Thoracic aorta (tissue), 2 donors: ENCODE measurements at regions not wholly inside any gene's neighbourhood (a gene's known extent, or its start where the extent isn't known, plus 50 kb on each side); places are given as distances from the start of the nearest gene placed in this dataset.

Source experiments
- ATAC-seq: fragments of 150-250 bp; one replicate; pipeline ENCODE4 v1.8.0; 2017; ENCODE audit warnings: low read depth; ENCODE audit not compliant: insufficient number of reproducible peaks, low FRiP score
- DNase-seq: peaks from one replicate; pipeline ENCODE4 v3.0.0-alpha.2; 2020; ENCODE audit warnings: low spot score
- H3K27ac ChIP-seq, 2 donors: fragments of 200-600 bp; sonication (generic); 1 replicate in 1 of 2; 2 replicates in 1 of 2; pipeline ENCODE4 v1.5.1; 2016; ENCODE audit warnings: mild to moderate bottlenecking in 2 of 2, moderate library complexity in 2 of 2
- H3K27me3 ChIP-seq: fragments of 200-600 bp; sonication (generic); replicated peaks from 2 replicates; pipeline ENCODE4 v1.6.0; 2016; ENCODE audit warnings: mild to moderate bottlenecking; ENCODE audit not compliant: insufficient read depth
- H3K36me3 ChIP-seq: fragments of 200-600 bp; sonication (generic); one replicate; pipeline ENCODE4 v1.5.1; 2016
- H3K4me1 ChIP-seq, 2 donors: fragments of 200-600 bp; sonication (generic); 1 replicate in 1 of 2; 2 replicates in 1 of 2; pipeline versions ENCODE4 v1.5.1 to v1.6.0; 2016; ENCODE audit warnings: low read depth in 2 of 2, mild to moderate bottlenecking in 1 of 2; ENCODE audit not compliant: control insufficient read depth in 1 of 2
- H3K4me3 ChIP-seq: fragments of 200-600 bp; sonication (generic); 2 replicates; pipeline ENCODE4 v1.5.1; 2016; ENCODE audit warnings: mild to moderate bottlenecking
- H3K9me3 ChIP-seq: fragments of 200-600 bp; sonication (generic); 2 replicates; pipeline ENCODE4 v1.5.1; 2016
- CTCF ChIP-seq: fragments of 200-600 bp; sonication (generic); IDR thresholded peaks from one replicate; pipeline ENCODE4 v1.5.1; 2019; ENCODE audit warnings: antibody characterized with exemption

DNA sequence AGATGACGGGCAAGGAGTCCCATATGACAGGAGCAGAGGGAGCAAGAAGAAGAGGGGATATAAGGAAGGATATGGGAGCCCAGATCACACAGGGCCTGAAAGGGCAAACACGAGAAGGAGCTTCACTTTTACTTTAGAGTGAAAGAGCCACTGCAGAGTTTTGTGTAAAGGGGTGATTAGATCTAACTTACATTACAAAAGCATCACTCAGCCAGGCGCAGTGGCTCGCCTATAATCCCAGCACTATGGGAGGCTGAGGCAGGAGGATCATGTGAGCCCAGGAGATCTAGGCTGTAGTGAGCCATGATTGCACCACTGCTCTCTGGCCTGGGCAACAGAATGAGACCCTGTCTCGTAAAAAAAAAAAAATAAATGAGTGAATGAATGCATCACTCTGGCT is 91.1 kb downstream of the MPP7 start:
- H3K27ac ChIP-seq = no peak overlapping the region
- DNase-seq = no peak
- H3K4me3 ChIP-seq = no peak overlapping the region
- no peak for TF ChIP-seq CTCF
- no peaks in the 10 kb centered on the region for H3K4me1 ChIP-seq
- H3K36me3 ChIP-seq = no peaks in the 10 kb centered on the region
- no peaks in the 10 kb centered on the region for H3K9me3 ChIP-seq
- no peaks in the 10 kb centered on the region for H3K27me3 ChIP-seq
- ATAC-seq = no peak

GRCh38 chr10:28207799-28208198 is 95.1 kb downstream of the MPP7 start:
- Histone ChIP-seq H3K27ac (no peak overlapping the region), H3K36me3 (no peaks in the 10 kb centered on the region), H3K9me3 (no peaks in the 10 kb centered on the region), H3K4me3 (no peak overlapping the region), H3K27me3 (no peaks in the 10 kb centered on the region), H3K4me1 (peaks cover 0 to 7% of the 10 kb centered on the region in 2 donors)
- DNase-seq = no peak
- no peak for ATAC-seq
- no peak for TF ChIP-seq CTCF

DNA sequence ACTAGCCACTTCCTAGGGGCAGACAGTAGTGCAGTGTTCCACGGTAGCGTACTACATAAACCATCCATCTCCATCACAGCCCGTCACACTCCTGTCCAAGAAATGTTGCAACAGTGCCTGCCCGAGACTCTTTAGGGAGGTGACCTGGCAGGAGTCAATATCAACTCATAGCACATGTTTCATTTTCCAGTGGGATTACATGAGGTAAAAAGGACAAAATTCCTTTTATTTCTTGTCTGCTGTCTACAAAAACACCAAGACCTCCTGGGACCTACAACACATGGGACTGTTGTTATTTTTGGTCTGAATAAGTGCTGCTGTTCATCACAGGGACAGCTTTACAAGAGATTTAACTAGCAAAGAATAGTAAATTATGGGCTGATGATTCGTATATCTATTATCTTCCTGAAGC is 99.9 kb downstream of the MPP7 start:
- Histone ChIP-seq H3K27ac (no peak overlapping the region), H3K27me3 (no peaks in the 10 kb centered on the region), H3K9me3 (no peaks in the 10 kb centered on the region), H3K4me1 (peaks cover 8 to 30% of the 10 kb centered on the region in 2 donors), H3K36me3 (no peaks in the 10 kb centered on the region), H3K4me3 (no peak overlapping the region)
- ATAC-seq = peak; percentile 43
- no peak for TF ChIP-seq CTCF
- peak; percentile 7 for DNase-seq

DNA sequence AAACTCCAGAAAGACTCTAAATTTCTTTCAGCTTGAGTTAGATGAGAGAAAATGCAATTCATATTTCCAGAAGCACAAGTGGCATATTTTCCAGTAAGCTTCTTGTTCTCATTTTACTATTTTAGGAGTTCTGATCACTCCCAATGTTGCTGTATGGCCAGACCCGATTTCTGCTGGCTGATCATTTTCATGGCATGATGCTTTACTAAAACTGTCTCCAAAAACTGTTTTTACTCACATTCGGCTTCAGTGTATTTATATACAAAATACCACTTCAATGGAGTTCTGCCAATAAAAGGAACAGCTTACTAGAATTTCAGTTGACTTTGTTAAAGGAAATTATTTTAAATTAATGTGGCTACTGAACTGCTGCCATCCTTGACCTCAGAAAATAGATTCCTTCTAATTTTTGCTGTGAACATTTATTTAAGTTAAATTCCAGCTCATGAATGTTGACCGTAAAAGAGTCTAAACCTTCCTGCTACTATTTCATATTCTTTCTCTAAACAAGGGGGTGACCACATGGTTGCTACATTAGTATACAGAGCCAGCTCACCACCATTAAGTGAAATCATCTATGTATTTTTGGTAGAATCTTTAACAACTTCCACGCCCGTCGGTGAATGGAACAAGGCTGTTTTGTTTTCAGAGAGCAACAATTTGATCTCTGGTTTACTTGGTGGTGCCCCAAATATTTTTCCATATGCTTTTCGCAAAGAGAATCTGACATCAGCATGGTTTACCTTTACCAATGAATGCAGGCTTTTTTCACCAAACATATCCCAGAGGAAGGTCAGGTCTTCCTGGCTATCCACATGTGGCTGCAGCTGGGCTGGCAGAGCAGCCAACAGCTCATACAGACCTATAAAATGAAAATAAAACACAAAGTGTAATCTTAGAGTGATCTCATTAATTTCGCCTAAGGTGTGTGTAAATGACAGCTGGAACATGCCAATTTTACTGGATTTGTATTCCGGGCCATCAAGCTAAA is 101.2 kb downstream of the MPP7 start:
- no peak for TF ChIP-seq CTCF
- H3K27ac ChIP-seq = no peak overlapping the region
- H3K27me3 ChIP-seq = no peaks in the 10 kb centered on the region
- no peak overlapping the region for H3K4me3 ChIP-seq
- DNase-seq (no peak), ATAC-seq (no peak)
- H3K4me1 ChIP-seq = peaks cover 8 to 30% of the 10 kb centered on the region in 2 donors
- H3K36me3 ChIP-seq = no peaks in the 10 kb centered on the region
- no peaks in the 10 kb centered on the region for H3K9me3 ChIP-seq

DNA sequence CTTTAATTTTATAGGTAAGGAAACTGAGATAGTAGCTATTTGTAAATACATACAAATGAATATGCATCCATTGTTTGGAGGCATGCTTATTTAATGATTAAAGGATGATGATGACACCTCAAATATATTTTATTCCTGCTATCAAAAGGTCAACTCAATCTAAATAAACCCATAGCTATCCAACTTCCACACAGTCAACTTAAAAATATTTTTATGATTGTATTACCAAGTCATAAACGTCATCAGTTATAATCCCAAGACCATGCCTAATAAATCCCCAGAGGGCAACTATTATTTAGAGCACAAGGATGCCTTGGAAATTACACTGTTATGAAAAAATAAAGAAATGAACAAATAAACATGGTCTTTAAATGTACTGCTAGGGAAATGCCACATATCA is 102.1 kb downstream of the MPP7 start:
- no peaks in the 10 kb centered on the region for H3K9me3 ChIP-seq
- peaks cover 8 to 30% of the 10 kb centered on the region in 2 donors for H3K4me1 ChIP-seq
- H3K36me3 ChIP-seq = no peaks in the 10 kb centered on the region
- no peak for DNase-seq
- H3K4me3 ChIP-seq = no peak overlapping the region
- no peak for ATAC-seq
- TF ChIP-seq CTCF = no peak
- H3K27me3 ChIP-seq = no peaks in the 10 kb centered on the region
- no peak overlapping the region for H3K27ac ChIP-seq
